ENCODE measurements at regions not wholly inside any gene's neighbourhood (a gene's known extent, or its start where the extent isn't known, plus 50 kb on each side); places are given as distances from the start of the nearest gene placed in this dataset.

DNA sequence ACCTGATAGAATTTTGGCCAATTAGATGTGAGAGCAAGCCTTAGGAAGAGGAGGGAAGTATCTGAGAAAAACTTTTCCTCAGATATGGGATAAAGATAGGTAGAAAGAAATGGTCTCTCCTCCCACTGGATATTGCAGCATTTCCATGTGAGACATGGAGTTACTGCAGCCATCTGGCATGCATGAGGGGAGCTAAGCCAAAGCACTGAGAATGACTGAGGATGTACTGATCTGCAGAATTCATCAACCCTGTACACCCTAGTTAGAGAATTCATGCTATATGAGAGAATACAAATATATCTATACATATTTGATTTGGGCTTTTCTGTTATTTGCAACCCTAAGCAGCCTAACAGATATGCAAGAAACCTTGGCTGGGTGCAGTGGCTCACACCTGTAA is 52.5 kb upstream of the RPL34 start:
- no peak for DNase-seq

DNA sequence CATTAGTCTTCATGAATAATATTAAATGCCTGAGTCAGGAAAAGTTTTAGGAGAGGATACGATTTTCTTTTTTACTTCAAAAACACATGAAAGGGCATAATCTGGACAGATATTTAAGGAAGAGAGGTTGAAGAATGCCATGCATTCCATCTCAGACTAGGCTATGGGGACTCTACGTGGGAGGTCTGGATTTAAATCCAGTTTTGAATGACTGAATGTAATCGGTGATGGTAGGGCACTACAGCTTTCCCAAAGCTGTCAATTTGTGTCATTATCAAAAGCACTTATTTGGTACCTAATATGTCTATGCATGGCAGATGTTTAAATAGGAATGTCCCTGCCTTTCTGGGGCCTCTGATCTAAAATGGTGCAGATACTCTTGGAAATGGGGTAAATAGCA is 59.3 kb upstream of the RPL34 start:
- DNase-seq = no peak

DNA sequence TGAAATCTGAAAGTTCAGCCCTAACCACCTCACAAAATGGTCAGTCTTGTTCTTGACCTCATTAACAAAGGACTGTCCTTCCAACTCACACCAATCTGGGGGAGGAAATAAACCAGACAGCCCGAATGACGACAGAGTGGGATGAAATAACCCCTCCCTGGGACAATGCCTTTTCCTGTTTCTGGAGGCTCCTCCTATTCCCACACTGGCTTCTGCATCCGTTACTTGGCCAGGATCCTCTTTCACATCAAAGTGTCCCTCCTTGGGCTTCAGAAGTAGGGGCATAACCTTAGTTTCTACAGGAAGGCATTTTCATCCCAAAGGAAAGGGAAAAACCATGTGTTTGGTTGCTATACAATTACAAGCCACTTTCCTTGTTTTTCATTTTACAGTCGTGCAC is 59.8 kb upstream of the RPL34 start:
- no peak for DNase-seq

DNA sequence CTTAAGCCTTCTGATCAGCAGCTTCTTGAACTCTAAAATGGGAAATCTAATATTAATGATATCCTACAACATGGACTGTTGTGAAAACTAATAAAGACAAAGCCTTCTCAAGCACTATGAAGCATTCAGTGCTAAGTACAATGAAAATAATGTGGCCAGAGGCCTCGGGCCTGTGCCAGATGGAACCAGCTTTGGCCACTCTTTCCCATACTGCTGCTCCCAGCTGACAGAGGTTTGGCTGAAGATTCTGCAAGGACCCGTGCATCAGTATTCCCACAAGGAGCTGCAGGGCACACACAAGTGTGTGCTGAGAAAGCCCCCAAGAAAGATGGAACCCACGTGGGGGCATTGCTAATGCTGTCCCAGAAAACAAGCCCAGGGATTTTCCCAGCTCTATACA is 60.5 kb upstream of the RPL34 start:
- no peak for DNase-seq

DNA sequence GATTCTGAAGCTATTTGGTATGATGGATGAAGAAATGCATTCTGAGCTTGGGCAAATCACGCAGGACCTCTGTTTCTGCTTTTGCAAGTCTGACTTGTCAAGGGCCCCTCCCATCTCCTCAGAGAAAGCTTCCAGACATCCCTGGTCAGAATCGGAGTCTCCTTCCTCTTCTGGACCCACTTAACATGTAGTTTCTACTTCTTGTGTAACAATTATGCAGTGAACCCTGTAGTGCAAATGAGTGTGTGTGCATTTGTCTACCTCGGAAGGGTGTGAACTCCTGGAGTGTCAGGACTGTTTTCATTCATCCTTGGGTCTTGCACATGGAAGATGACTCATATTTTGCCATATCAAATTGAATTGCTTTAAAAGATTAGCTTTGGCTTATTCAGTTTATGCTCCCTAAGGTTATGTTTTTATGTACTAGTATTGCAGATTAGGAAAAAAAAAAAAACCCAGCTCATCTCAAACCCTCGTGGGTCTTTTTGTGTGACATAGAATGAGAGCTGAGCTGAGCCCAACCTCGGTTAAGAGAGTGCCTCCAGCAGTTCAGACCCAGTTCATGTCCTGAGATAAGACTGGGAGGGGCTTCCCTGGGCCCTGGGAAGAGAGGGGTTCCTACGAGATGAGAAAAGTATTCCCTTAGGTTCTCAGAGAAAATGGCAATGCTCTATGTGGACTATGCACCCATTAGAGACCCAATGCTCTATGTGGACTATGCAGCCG is 61.1 kb upstream of the RPL34 start:
- DNase-seq = no peak

DNA sequence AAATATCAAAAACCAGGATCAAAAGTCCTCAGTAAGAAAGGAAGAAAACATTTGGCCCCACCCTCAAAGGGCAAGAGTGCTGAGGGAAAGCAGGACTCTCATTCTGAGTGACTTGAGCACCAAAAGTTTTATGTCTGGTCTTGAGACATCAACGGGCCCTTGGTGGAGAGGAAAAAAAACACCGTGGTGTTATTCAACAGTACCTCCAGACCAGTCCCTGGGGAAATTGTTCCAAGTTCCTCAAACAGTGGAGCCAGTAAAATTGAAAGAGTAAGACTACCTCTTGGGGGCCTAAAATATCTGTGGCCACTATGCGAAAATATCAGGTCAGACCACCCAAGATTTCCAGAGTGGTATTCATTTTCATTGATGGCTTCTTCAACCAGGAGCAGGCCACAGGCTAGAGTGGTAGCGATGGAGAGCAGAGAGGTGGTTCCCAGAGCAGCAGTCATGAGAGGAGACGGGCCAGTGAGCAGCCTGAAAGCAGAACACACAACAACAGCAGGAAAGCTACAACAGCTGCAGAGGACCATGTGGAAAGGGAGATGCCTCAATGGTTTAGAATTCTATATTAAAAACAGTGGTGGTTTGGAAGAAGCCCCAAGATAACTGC is 63.7 kb upstream of the RPL34 start:
- DNase-seq = no peak

DNA sequence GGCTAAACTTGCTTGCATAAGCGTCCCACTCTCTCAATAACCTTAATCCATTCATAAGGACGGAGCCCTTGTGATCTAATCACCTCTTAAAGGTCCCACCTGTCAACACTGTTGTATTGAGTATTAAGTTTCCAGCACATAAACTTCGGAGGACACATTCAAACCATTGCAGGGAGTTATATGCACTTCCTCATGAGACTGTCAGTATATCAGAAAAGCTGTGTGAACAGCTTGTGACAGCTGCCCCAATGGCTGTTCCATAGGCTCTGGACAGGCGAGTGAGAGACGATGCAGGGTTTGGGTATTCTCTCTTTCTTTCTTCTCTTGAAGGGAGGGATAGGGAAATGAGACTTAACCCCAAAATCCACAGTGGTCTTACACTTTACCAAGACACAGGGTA is 64.2 kb upstream of the RPL34 start:
- no peak for DNase-seq

DNA sequence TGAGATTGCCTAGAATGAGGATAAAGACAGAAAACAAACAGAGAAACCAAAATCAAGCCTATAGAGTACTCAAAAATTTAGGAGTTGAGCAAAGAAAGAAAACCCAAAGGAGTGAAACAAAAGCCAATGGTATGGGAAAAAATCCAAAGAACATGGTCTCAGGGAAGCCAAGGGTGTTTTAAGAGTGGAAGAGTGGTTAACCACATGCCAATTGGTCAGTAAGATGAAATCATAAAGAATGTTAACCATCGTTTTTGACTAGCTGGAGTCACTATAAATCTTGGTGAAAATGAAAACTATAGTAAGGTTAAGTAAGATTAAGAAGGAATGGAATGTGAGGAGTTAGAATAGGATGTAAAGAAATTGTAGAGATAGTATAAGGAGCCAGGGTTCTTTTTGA is 64.7 kb upstream of the RPL34 start:
- DNase-seq = no peak

DNA sequence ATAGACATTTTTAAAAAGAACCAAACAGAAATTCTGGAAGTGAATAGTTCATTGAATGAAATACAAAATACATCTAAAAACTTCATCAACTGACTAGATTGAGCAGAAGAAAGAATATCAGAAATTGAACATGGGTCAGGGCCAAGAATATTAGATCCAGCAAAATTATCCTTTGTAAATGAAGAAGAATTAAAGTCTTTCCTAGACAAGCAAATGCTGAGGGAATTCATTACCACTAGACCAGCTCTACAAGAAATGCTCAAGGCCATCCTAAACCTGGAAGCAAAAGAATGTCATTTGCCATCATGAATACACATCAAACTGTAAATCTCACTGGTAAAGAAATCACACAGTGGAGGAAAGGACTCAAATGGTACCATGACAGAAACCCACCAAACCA is 72.7 kb upstream of the RPL34 start:
- no peak for DNase-seq

DNA sequence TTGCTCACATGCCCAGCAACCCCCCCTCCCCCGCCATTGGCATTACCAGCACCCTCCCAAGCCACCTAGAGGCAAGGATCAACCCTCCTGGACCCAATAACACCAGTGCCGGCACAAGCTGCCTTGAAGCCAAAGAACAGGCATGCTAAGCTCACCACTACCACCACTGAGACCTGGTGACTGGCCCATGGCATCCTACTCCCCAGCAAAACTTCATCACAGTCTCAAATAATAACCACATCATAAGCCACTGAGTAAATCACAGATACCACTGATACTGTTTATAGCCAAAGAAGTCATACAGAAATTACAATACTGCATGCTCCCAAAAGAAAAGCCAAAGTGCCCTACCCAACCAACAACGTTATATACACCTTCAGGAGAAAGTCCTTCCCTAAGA is 73.6 kb upstream of the RPL34 start:
- DNase-seq = no peak

DNA sequence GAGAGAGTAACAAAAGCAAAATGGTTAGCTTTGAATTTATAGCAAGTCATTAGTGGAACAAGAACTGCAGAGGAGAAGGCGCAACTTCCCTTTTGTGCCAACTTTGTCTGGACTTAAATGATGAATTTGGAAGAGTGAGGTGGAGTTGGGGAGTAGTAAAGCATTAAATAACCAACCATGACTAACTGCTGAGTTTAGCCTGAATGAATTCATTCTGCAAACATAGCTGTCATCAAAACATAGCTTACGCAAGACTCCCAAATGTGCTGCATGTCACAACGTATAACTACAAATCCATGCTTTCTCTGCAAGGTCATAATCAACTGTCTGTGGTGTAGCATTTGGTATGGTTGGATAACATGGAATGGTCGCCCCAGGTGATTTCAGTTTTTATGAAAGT is 75.9 kb upstream of the RPL34 start:
- peak; percentile 23 for DNase-seq

DNA sequence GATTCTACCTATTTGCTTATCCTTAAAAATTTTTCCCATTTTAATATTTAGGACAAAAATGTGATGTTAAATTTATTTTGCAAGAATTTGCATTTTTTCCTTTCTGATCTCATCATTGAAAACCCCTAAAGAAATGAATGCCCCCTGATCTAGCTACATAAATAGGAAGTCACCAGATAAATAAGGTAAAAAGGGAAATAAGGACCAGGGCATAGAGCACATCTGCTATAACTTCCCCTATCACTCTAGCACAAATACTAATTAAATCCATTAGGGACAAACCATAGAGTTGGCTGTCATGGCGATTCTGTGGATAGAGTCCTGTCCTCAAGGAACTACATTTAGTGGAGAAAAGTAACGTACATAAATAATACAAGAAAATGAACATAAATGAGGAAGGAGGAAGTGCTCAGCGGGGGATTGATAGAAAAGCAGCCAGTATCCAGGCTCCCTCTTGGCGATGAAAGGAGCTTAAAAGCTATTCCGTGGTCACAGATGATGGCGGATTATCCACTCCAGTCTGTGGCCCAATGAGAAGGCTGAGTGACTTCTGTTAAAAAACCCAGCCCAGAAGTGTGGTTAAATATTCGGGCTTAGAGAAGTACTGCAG is 76.9 kb upstream of the RPL34 start:
- DNase-seq = no peak

DNA sequence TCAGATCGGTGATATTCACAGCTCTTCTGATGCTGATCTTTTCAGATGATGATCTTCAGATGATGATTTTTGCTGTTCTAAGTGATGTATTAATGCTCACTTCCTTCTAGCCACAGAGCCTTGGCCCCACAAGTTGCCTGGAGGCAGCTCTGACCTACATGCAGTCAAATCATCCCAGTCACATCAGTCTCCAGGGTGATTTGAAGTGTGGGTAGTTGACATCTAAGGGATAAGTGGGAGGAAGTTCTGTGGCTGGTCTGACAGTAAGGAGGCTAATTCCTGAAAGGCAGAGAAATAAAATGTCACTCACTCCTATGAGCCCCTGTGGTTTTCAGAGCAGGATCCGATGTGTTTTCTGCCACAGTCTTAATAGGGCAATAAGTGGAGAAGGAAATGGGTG is 79.8 kb upstream of the RPL34 start:
- DNase-seq = peak; percentile 26

DNA sequence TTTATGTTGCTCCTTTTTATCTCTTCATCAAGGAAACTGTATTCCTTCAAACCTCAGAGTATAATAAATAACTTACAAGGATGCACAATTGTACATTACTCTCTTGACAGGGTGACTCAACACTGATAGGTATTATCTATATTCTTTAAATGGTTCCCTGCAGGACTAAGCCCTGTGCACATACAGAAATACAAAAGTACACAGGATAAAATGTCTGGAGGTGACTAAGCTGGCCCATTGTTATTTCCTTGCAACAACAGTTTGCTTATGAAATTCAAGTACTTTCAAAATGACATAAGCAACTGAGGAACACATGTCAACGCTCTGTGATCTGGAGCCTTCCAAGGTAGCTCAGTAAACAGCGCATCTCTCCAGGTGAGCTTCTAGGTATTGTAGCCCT is 83.8 kb upstream of the RPL34 start:
- DNase-seq = no peak

DNA sequence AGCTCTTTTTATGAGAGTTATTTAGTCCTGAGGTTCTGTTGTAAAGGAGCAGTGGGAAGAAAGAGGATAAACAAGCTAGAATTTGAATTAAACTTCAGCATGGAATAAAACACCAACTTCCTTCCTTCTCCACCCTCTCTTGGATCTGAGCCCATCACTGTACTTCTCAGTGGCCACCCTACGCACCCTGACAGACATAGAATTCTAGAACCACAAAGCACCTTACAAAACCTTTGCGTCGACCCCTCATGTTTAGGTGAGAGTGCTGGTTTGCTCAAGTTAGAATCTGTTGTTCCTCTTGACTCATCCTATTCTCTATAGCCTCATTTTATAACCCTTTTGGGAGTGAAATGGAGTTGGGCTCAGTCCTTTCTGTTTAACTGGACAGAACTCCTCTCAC is 84.6 kb upstream of the RPL34 start:
- DNase-seq = no peak

DNA sequence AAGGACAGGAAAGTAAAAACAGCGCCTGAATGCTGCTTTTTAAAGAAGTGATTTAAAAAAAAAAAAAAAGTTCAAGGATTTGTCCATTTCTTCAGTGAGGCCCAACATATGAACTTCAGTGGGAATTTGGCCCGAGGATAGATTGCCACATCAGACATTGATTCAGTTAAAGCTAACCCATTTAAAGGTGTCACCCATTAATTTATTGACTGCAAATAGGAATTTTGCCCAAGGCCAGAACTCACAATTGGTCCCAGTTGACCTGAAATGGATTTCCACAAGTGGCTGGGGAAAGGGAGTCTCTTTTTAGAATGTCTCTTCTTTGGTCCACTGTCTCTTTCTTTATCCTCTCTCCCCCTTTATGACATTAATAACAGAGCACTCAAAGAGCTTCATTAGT is 86.5 kb upstream of the RPL34 start:
- DNase-seq = no peak

DNA sequence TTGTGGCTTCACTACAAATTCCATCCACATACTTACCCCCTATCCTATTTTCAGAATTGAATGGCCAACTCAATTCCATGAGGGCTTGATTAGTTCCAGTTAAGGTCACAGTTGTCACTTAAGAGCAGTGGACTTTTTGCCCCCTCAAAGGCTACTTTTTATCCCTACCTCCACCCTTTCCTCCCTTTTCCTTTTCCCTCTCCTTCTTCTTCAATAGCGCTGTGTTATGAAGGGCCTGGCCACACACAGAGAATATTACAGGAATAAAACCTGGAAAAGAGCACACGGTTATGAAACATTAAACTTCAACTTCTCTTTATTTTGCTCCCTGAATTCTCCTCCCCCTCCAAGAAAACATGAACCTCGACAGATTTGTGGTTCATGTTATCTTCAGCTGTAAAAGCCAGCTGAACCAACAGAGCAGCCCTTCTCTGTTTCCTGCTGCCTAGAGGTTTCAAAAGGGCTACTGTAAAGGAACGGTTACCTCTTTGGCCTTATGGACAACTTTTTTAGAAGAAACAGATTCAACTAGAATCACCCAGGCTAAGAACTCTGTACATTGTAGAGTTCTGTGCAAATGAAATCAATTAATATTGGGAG is 87.0 kb upstream of the RPL34 start:
- DNase-seq = no peak

DNA sequence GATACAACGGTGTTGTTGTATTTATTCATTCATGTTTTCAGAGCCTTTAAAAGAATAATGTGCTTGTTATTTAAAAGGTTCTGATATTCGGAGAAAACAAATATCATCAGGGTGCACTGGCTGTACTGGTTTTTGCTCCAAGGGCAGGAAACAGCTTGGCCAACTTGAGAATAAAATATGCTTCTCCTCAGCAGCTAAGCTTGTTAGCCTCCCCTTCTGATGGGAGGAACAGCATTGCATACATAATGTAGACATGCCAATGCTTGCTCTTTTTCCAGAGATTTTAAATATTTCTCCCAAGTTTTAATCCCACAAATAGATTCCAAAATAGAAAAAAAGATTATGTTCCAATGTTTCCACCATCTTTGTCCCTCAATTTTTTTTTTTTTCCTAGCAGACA is 87.6 kb upstream of the RPL34 start:
- no peak for DNase-seq

DNA sequence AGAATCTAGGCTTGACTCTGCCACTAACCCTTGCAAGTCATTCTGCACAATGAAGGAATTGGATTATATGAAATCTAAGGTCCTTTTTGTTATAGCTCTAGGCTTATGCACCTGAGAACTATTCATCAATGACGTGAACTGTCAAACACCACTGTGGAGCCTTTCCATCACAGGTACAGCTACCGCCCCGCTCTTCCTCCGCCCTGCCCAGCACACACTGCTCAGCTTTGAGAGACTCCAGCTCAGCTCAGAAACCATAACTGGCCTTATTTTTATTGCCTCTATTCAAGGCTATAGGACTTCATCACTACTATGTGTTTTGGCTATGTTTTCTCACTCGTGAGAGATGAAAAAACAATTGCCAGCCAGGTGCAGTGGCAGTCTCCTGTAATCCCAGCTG is 88.2 kb upstream of the RPL34 start:
- DNase-seq = no peak

DNA sequence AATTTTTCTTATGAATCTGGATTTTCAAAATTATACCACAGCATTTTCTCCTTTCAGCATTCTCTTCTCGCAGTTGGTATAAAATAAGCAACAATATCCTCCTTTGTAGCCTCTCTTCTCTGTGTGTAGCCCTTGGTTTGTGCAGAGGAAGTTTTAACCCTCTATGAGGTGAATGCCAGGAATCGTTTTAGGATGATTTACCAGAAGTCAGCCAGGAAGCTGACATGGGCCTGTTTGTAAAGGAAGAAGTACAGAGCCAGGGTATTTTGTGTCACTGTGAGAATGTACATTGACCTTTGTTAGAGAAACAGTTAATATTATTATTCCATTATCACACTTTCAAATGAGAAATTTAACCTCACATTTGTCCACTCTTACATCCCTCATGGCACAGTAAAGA is 88.9 kb upstream of the RPL34 start:
- no peak for DNase-seq

DNA sequence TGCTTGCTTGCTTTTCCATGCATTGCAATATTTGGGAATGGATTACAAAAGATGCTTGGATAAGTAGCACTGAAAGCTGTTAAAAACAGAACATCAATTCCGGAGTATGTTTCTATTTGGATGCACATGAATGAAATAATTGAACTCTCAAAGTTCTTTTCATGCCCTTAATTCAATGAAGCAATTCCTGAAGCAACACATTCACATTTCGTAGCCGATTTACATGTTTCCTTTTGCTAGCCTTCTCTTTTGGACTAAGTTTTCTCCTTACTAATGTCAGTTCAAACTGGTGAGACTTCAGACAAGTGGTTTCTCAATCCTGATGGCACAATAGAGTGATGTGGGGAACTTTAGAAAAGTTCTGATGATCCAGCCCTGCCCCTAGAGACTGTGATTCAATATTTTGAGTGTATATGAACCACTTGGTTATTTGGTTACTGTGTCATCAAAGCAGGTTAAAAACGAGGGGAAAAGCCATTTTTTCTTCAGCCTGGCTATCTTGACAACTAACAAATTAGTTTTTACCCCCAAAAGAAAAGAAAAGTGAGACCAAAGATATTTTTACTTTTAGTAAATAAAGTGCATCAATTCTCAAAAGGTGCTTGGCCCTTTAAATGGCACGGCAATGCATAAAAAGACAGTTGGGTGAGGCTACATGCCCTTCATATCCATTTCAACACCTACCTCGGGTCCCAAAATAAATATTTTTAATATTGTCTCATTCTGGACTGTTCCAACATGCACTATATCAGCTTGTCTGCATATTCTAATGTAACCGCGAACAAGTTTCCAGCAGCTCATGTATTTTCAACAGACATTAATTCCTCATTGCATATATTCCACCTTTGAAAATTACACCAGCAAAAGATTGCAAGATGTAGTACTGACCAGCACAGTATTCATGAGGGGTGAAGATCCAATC is 90.1 kb upstream of the RPL34 start:
- no peak for DNase-seq

DNA sequence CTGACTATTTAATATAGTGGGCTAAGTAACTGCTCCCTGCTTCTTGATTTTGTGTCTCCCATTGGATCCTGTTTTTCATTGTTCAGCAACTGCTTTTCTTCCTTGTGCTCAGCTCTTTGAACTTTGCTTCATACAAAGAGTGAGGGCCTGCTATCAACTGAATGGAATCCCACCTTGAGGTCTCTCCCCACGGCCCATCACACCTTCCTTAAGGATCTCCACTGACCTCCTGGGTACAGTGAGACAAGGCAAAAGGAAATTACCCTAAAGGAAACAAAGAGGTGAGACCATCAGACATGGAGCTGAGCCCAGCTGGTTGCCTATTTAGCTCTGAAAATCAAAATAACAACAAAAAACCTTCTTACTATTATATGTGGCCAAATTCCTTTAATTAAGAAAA is 91.3 kb upstream of the RPL34 start:
- no peak for DNase-seq

DNA sequence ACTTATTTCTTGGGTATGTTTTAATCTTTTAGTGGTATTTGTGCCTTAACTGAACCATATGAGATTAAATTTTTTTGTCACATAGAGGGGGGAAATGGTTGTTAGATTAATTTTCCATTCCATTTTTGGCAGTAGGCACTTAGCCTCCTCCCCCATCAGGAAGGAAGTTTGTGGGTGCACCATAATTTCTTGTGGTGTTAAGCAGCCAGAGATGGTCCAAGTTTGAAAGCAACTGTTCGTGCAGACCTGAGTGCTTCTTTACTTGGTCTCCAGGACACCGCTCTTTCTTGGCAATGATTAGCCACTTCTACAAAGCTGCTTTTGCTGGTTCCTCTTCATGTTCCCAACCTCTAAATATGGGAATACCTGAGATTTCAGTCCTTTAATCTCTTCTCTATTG is 92.7 kb upstream of the RPL34 start:
- DNase-seq = no peak

All from kidney glomerular epithelial cell (primary cell).